ENCODE measurements at regions not wholly inside any gene's neighbourhood (a gene's known extent, or its start where the extent isn't known, plus 50 kb on each side); places are given as distances from the start of the nearest gene placed in this dataset.

DNA sequence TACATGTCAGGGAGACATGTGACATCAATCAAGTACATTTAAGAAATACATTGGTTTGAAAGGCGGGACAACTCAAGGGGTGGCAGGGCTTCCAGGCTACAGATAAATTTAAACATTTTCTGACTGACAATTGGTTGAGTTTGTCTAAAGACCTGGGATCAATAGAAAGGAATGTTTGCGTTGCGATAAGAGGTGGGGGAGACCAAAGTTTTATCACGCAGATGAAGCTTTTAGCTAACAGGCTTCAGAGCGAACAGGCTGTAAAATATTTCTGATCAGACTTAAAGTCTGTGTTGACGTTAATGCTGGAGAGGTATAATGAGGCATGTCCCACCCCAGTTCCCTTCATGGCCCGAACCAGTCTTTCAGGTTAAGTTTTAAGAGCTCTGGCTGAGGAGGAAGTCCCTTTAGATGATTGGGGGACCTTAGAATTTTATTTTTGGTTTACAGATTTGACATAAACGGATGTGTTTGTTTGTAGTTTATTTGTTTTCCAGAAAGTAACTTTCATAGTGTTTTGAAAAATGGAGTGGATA lies 346.7 kb upstream of the RASGEF1B start:
- no peak overlapping the region for H3K4me3 ChIP-seq (ENCODE audit: low read length)
- DNase-seq (ENCODE audit: low read depth): no peak
- TF ChIP-seq, protein P1, sequence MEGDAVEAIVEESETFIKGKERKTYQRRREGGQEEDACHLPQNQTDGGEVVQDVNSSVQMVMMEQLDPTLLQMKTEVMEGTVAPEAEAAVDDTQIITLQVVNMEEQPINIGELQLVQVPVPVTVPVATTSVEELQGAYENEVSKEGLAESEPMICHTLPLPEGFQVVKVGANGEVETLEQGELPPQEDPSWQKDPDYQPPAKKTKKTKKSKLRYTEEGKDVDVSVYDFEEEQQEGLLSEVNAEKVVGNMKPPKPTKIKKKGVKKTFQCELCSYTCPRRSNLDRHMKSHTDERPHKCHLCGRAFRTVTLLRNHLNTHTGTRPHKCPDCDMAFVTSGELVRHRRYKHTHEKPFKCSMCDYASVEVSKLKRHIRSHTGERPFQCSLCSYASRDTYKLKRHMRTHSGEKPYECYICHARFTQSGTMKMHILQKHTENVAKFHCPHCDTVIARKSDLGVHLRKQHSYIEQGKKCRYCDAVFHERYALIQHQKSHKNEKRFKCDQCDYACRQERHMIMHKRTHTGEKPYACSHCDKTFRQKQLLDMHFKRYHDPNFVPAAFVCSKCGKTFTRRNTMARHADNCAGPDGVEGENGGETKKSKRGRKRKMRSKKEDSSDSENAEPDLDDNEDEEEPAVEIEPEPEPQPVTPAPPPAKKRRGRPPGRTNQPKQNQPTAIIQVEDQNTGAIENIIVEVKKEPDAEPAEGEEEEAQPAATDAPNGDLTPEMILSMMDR (IDR thresholded peaks at IDR 0.05; ENCODE audit: insufficient read depth, low read depth, low read length, missing control alignments): no peak

DNA sequence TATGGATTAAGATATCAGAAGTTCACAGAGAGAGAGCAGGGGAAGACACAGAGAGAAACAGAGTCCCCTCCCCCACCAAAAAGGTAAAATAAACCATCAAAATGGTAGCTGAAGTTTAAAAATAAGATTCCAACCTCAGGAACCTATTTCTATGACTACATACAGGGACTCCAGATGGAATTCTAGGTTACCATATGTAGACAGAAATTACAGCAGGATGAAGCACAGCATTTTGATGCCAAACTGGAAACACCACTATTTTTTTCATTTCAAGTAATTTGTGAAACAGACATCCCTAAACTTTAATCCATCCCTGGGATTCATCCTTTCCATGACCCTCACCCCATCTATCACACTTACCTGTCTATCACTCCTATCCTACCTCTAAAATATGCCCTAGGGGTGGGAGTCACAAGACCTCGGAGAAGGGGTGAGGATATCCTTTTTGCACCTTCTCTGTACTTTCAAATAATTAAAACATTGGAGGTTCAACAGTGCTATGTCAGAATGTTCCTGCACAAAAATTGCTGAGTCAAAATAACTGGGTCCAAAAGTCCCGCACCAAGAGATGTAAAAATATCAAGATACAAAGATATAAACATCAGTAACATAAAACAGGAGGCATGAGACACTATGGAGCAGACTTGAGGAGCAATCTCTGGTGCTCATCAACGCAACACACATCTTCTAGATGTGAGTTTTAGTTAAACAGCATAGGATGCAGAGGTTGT lies 344.5 kb upstream of the RASGEF1B start:
- TF ChIP-seq, protein P1 (IDR thresholded peaks at IDR 0.05; ENCODE audit: insufficient read depth, low read depth, low read length, missing control alignments): no peak
- H3K4me3 ChIP-seq (ENCODE audit: low read length): no peak overlapping the region
- no peak for DNase-seq (ENCODE audit: low read depth)

DNA sequence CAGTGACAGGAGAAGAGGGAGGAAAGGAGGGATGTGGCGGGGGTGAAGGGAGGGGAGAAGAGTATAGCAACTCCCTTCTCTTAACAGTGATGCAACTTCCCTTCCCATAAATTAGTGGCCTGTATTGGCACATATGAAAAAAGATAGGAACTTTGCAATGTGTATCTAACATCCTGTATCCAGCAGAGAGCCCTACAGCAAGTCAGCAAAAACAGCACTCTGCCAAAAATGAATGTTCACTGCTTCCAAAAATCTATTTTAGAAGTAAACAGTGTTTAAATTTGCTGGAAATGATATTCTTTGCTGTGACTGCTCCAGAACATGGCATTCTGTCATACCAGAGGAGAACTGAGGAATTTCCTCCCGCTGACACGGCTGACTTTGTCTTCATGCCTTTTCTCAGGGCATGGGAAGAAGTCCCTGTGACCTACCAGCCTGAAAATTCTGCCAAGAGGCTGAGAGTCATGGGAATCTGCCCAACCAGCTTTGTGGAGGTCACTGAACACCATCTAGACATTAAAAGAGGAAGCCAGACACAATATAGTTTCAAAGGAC lies 343.4 kb upstream of the RASGEF1B start:
- DNase-seq (ENCODE audit: low read depth): no peak
- TF ChIP-seq, protein P1 (IDR thresholded peaks at IDR 0.05; ENCODE audit: insufficient read depth, low read depth, low read length, missing control alignments): no peak
- H3K4me3 ChIP-seq (ENCODE audit: low read length): no peak overlapping the region

DNA sequence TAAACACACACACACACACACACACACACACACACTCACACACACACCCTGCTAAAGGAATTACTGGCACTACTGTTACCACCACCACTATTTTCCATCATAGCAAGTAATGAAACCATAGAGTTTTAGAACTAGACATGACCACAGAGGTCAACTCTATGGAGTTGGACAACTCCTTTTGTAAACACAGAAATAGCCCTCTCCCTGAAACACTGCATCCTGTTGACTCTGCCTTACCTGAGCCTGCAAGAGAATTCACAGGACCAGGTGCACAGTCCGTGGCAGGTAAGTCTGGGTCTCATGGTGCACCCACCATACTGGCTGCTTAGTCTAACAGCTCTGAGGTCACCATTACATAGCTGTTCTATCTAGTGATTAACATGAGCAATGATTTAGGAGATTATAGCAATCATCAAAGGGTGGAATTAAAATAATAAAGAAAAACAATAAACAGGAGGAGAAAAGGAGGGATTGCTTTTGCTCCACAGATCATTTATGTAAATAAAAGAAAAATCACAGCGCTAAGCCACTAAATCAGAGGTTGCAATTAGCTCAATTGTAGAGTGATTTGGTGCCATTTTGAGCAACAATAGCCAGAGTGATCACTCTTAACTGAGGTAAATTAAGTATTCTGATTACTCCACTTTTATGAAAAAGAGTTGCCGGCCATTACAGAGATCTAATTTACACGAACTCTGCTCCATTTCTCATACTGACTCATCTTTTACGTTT lies 340.0 kb upstream of the RASGEF1B start:
- TF ChIP-seq, protein P1 (IDR thresholded peaks at IDR 0.05; ENCODE audit: insufficient read depth, low read depth, low read length, missing control alignments): no peak
- H3K4me3 ChIP-seq (ENCODE audit: low read length): no peak overlapping the region
- DNase-seq (ENCODE audit: low read depth): no peak

DNA sequence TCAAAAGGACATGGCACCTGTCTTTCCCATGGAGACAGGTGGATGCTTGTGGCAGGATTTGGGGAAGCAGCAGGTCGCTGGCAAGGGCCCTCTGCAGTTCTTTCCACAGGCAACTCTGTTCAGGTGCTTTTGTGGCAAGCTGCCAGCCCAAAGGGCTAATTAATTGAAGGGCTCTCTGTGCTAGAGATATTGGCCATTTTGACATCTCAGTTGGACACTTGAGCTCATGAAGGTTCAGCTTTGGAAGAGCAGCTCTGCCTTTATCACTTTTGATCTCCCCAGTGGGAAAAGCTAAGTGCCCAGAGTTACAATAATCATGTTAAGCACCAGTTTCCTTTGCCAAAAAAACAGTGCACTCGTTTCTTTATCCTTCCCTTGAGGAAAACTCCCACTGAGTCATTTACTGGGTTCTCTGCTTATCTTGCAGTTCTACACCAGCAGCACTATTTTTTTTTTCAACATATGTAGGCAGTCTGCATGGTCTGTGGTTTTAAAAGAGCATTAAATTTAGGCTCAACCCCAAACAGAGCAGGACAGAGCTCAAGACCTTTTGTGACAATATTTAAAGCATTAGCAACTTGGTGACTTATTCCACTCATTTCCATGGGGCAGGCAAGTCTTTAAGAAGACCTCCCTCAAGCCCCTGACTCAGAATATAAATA lies 336.4 kb upstream of the RASGEF1B start:
- peak; percentile 3 for DNase-seq (ENCODE audit: low read depth)
- no peak overlapping the region for H3K4me3 ChIP-seq (ENCODE audit: low read length)
- TF ChIP-seq, protein P1 (IDR thresholded peaks at IDR 0.05; ENCODE audit: insufficient read depth, low read depth, low read length, missing control alignments): no peak

DNA sequence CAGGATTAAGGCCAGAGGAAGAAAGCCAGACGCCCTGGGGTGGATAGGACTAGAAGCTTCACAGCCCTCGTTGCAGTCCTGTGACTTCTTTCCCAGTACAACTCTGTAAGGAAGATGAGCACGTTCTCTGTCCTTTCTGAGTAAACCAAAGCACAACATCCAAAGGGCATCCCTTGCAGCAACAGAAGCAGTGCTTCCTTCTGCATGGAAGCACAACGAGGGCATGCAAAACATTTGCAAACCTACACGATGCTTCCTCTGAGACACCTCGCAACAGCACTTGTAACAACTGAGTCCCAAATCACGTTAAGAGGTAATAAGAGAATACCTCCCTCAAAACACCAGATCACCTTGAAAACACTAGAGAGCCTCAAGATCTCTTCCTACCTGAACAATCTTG lies 335.7 kb upstream of the RASGEF1B start:
- TF ChIP-seq, protein P1 (IDR thresholded peaks at IDR 0.05; ENCODE audit: insufficient read depth, low read depth, low read length, missing control alignments): no peak
- DNase-seq (ENCODE audit: low read depth): no peak

More for the DNA sequence above, 335.7 kb upstream of the RASGEF1B start:
- no peak overlapping the region for H3K4me3 ChIP-seq (ENCODE audit: low read length)

All from epithelial cell of esophagus (primary cell).